H4 (cell line): ENCODE measurements at regions not wholly inside any gene's neighbourhood (a gene's known extent, or its start where the extent isn't known, plus 50 kb on each side); places are given as distances from the start of the nearest gene placed in this dataset.

ENCODE experiments used
- DNase-seq: peaks from one replicate; pipeline ENCODE4 v3.0.0-alpha.2; 2015; ENCODE audit warnings: low spot score

GRCh38 chr5:123785162-123786071, 273.4 kb downstream of the CSNK1G3 start:
- peak; percentile 15 for DNase-seq

GRCh38 chr5:123783421-123783820, 271.4 kb downstream of the CSNK1G3 start:
- DNase-seq = no peak

- no peak for DNase-seq
These were observed 266.7 kb downstream of the CSNK1G3 start for GRCh38 chr5:123778641-123779040.

- DNase-seq = no peak
These were observed 264.8 kb downstream of the CSNK1G3 start for GRCh38 chr5:123776761-123777160.

DNA sequence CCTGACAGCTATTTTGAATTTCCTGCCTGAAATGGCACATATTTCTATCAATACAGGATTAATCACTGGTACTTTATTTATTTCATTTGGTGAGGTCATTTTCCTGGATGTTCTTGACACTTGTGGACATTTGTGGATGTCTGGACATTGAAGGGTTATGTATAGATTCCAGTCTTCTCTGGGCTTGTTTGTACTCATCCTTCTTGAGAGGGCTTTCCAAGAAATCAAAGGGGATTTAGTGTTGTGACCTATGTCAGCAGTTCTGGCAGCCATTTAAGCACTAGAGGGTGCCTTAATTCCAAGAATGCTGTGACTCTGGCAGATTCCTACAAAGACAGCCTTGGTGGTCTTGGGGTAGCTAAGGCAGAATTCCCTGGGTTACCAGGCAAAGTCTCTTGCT, 259.7 kb downstream of the CSNK1G3 start:
- no peak for DNase-seq

DNA sequence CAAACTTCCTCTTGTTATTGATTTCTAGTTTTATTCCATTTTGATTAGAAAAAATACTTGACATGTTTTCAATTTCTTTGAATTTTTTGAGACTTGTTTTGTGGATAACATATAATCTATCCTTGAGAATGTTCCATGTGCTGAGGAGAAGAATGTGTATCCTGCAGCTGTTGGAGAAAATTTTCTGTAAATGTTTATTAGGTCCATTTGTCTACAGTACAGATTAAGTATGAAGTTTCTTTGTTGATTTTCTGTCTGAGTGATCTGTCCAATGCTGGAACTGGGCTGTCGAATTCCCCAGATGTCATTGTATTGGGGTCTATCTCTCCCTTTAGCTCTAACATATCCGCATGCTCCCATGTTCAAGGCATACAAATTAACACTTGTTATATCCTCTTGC, 251.2 kb downstream of the CSNK1G3 start:
- DNase-seq = no peak

- no peak for DNase-seq
These were observed 244.8 kb downstream of the CSNK1G3 start for GRCh38 chr5:123756816-123757215.

DNA sequence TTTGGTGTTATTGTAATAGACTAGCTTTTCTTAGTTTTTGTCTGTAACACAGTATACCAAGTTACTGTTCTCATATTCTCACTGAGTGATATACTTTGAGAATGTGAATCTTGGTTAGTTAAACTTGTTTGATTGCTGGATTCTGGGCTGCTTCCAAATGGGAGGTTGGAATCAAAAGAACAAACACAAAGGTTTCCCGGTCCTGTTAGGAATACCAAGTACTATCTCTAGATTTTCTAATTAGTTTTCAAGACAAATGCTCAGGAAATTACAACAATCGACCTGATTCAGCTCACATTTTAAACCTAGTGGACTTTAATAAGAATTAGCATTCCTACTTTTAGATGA, 244.3 kb downstream of the CSNK1G3 start:
- DNase-seq = no peak

DNA sequence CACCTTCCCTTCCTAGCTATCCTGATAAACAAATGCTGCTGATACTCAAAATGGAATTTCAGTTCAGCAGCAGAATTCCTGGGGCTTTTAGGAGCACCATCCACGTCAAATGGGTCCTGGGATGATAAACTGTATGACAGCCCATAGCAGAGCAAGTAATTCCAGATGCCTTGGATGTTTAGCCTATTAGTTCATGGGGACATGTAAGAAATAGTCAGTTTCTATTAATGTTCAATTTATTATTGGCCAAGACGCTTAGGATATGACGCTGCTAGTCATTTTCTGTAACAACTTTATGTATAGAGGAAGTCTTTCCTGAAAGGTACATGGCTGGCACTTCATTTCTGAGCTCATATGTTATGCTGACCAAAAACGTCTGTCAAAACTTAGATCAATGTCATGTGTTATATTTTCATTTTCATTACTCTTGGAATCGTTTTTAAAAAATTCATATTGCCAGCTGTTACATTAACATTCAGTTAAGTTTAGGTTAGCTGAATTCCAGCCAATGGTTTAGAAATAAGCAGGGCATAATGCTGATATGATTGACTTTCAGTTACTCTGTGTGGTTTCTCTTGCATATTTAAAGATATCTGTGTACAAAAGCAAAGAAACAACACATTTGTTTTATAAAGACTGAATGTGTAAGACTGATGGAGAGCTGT, 243.8 kb downstream of the CSNK1G3 start:
- DNase-seq = no peak

- no peak for DNase-seq
These were observed 242.9 kb downstream of the CSNK1G3 start for GRCh38 chr5:123754908-123755307.

GRCh38 chr5:123753937-123754891, 242.2 kb downstream of the CSNK1G3 start:
- DNase-seq = no peak

DNA sequence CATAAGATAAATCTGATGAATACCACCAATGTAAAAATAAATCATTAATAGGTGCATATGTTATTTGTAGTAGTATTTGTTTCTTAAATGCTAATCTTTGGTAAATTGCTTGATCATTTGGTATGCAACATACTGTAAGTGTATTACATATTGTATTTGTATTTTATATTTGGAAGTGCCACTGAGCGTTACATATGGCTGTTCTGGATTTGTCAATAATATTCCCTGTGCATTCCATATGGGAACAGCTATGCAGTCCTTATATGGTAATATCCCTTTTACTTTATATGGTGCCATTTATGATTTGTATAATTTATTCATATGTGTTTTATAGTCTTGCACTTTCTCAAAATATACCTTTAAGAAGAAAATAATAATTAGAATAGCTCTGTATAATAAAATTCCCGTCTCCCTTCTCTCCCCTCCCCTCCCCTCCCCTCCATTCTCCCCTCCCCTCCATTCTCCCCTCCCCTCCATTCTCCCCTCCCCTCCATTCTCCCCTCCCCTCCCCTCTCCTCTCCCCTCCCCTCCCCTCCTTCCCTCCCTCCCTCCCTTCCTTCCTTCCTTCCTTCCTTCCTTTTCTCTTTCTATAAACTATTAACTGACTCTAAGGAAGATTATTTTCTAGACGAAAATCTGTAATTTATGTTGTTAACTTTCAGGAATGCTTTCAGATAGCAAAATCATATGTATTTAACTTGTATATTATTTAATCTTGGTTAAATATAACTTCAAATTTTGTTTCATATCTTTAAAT, 241.4 kb downstream of the CSNK1G3 start:
- no peak for DNase-seq

- DNase-seq = peak; percentile 83
These were observed 240.7 kb downstream of the CSNK1G3 start for GRCh38 chr5:123752552-123753179.

GRCh38 chr5:123751670-123752069, 239.7 kb downstream of the CSNK1G3 start:
- DNase-seq = no peak

DNA sequence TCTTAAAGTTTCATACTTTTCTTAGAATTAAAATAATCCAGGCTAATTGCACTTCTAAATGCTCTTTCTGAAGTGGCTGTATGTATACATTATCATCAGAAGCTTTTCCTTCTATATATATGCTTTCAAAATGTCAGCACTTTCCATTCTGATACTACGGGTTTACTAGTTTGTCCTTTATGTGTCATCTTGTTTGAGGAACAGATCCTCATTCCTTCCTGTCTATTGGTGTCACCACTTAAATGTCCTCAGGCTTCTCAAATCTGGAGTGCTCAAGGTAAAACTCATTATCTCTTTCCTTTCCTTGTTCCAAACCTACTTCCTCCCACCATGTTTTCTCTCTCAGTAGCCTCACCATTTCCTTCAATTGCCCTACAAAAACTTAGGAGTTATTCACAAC, 236.3 kb downstream of the CSNK1G3 start:
- DNase-seq = no peak

GRCh38 chr5:123746683-123747360, 234.8 kb downstream of the CSNK1G3 start:
- DNase-seq = no peak

- no peak for DNase-seq
These were observed 232.1 kb downstream of the CSNK1G3 start for GRCh38 chr5:123743990-123744583.

DNA sequence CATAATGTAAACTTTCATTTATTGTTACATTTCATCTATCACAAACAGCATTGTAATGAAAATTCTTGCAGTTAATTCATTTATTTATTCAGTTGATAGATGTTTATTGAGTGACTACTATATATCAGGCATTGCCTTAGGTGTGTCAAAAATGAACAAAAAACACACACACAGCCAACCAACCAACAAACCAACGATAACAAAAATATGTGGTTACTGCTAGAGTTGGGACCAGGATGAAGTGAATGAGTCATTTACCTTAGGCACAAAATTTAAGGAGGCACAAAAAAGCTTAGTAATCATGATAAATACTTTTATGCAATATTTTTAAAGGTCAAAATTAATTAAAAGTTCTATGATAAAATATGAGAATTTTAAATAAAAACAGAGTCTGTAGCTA, 223.4 kb downstream of the CSNK1G3 start:
- DNase-seq = no peak

DNA sequence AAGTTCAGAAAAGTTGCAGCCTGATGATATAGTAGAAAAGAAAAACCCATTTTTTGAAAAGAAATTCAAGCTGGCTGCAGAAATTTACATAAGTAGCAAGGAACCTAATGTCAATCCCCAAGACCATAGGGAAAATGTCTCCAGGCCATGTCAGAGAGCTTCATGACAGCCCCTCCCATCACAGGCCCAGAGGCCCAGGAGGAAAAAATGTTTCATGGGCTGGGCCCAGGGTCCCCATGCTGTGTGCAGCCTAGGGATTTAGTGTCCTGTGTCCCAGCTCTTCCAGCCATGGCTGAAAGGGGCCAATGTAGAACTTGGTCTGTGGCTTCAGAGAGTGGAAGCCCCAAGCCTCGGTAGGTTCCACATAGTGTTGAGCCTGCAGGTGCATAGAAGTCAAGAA, 220.3 kb downstream of the CSNK1G3 start:
- no peak for DNase-seq

- DNase-seq = no peak
These were observed 210.5 kb downstream of the CSNK1G3 start for GRCh38 chr5:123722451-123722850.
